IPS DF 19.7 (cell line): ENCODE measurements at regions not wholly inside any gene's neighbourhood (a gene's known extent, or its start where the extent isn't known, plus 50 kb on each side); places are given as distances from the start of the nearest gene placed in this dataset.

Experiments
- DNase-seq: peaks from one replicate; pipeline ENCODE4 v3.0.0-alpha.2; 2013; ENCODE audit warnings: low read depth, low spot score

DNA sequence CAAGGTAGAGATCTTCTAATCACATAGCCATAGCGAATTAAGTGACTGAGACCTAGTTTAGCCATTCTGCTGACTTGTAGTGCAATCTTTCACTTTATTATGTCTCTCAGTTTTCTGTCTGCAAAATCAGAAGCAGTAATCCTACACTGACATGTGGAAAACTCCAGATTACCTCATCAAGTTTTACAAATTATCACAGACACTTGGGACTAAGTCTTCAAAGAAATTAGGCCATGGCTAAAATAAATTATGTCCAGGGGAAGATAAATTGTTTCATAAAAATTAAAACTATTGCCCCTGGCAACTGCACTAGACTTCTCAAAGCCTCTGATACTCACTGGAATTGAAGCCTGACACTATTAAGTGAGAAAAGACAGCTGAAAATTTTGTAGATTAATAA, 129.9 kb upstream of the RGMB start:
- no peak for DNase-seq

DNA sequence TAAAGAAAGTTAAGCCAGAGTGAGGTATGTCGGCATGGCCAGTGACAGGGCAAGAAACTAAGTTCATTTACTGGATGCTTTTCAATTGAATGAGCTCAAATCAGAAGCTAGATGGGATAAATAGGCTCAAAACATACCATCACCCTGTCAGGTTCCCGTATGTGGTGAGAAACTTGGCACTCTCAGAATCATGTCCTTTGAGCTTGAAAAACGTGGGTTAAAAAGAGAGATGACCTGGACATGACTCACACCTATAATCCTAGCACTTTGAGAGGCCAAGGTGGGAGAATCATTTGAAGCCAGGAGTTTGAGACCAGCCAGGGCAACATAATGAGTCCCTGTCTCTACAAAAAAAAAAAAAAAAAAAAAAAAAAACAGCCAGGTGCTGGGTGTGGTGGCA, 121.7 kb upstream of the RGMB start:
- DNase-seq = no peak

DNA sequence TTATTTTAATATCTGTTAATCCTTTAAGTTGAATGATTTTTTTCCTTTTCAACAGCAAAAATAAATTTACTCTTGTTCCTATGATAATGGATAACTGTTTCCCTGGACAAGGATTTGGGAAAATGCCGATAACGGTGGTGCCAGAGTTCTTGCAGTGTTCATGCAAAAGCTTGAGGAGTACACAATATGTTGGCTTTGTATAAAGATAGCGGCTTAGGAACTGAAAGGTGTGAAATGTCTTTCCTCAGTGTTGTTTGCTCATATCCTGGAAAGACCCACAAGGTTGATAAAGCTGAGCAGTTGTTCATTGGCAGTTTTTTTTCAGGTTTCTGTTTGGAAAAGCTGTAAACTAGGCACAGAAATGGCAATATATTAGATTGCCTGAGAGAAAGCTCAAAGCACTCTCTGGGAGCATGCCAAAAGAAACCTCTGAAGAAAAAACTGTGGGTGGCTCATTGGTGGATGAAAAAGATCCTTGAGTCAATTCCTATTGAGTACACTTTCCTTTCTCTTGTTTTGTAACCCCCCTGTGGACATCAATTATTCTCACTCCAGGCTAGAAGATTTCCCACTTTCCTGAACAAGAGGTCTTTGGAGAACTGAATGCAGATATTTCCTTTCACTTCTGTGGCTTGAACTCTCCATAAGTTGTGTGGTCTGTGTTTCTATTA, 117.2 kb upstream of the RGMB start:
- no peak for DNase-seq

DNA sequence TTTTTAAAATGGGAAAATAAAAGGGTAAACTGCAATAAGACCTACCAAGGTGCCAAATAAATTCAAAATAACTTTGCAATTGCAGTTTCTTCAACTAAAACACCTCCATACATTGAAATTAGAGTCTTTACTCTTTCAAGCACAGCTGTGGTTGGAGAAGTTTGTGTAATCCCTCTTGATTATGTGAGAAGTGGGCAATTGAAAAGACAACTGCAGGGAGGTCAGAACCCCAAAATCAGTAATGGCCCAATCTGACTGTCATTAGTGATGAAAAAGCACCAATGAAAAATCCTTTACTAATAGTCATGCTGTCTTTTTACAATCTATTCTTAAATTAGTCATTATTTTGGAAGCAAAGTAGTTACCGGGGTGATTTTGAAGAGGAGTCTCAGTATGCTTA, 116.7 kb upstream of the RGMB start:
- DNase-seq = no peak

DNA sequence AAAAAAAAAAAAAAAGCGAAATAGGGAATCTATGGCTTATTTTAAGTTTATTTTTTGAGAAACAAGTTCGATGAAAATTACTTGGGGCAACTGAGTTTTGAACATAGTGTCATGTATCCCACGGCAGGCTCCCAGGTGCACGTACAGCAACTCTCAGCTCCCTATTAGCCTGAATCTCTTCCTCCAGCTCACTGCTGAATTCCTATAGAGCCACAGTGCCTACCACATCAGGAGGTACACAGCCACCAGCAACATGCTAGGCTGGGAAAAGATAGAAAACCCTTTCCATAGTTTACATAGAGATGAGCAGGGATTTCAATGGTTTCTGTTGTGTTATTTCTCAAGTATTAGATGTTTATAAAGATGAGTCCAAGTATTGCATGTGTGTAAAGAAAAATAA, 115.9 kb upstream of the RGMB start:
- no peak for DNase-seq

DNA sequence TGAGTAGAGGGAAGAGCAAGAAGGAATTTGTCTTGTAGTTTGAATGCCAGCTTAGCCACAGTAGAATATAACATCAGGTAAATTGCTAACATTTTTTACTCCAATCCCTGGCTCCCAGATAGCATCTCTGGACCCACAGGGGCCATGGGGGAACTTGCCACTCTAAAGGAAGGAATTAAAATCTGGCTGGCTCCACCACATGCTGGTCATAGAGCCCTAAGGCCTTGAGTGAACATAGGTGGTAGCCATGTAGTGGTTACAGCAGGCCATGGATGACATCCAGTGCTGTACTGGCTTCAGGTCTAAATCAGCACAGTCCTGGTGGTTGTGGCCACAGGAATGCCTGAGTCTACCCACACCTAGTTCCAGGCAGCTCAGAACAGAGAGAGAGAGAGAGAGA, 109.9 kb upstream of the RGMB start:
- no peak for DNase-seq

DNA sequence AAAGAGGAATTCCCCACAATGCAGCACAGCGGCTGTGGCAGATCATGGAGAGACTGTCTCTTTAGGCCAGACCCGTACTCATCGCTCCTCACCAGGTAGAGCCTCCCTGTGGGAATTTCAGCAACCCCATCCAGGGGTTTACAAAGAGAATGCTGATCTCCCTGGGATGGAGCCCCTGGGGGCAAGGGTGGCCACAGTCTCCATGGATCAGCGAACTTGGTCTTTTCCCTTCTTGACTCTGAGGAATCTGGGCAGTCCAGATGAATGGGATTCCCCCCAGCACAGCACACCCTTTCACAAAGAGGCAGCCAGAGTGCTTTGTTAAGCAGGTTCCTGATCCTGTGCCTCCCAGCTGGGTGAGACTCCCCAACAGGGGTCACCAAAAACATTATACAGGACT, 108.7 kb upstream of the RGMB start:
- no peak for DNase-seq

DNA sequence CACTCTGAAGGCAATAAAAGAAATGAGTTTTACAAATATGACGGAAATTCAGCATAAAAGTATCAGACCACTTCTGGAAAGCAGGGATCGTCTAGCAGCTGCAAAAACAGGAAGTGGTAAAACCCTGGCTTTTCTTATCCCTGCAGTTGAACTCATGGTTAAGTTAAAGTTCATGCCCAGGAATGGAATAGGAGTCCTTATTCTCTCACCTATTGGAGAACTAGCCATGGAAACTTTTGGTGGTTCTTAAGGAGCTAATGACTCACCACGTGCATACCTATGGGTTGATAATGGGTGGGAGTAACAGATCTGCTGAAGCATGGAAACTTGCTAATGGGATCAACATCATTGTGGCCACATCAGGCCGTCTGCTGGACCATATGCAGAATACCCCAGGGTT, 93.5 kb upstream of the RGMB start:
- DNase-seq = no peak

DNA sequence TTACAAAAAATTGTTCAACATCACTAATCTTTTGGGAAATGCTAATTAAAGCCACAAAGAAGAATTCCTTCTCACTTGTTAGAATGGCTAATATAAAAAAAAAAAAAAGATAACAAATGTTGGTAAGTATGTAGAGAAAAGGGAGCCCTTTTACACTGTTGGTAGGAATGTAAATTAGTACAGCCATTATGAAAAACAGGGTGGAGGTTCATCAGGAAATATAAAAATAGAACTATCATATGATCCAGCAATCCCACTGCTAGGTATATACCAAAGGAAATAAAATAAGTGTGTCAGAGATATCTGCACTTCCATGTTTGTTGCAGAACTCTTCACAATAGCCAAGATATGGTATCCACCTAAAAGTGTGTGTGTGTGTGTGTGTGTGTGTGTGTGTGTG, 83.5 kb upstream of the RGMB start:
- no peak for DNase-seq

DNA sequence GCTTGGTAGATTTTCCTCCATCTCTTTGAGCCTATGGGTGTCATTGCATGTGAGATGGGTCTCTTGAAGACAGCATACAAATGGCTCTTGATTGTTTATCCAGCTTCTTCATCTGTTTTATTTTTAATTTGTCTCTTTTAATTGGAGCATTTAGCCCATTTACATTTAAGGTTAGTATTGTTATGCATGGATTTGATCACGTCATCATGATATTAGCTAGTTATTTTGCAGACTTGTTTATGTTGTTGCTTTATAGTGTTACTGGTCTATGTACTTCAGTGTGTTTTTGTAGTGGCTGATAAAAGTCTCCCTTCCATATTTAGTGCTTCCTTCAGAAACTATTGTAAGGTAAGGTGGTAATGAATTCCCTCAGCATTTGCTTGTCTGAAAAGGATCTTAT, 78.6 kb upstream of the RGMB start:
- DNase-seq = no peak

DNA sequence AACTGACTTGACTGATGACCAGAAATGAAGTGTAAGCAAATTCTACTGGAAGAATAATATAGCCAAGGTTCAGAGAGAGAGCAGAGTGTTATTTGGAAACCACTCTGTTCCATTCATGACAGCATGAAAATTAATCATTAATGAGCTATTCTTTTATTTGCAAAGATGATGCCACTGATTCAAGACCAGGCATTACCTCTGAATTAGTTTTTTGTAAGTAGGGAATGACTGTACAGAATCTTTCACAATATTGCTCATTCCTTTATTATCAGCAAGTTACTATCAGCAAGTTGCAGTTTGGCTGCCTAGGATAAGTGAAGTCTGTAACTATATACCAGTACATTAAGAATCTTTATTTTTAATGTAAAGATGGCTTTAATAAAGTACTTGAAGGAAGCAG, 75.1 kb upstream of the RGMB start:
- DNase-seq = no peak

DNA sequence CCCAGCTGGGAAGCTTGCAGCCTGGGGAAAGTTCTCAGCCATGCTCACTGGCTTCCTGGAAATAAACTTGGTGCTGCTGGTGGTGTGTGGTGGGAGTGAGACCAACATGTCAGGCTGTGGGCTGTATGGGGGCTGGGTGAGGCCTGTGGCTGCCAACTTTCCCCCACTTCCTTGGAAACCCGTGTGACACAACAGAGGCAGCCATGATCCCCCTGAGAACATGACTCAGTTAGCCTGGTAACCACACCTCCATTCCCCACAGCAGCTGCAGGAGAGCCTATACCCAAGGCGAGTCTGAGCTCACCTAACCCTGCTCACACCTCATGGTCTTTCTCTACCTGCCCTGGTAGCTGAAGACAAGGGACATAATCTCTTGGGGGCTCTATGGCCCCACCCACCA, 72.7 kb upstream of the RGMB start:
- DNase-seq = no peak

DNA sequence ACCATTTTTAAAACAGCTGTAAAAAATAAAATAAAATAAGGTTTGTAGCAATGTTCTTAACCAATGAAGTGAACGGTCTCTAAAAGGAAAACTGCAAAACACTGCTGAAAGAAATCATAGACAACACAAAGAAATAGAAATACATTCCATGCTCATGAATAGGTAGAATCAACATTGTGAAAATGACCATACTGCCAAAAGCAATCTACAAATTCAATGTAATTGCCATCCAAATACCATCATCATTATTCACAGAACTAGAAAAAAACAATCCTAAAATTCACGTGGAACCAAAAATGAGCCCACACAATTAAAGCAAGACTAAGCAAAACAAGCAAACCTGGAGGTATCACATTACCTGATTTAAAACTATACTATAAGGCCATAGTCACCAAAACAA, 67.6 kb upstream of the RGMB start:
- no peak for DNase-seq

DNA sequence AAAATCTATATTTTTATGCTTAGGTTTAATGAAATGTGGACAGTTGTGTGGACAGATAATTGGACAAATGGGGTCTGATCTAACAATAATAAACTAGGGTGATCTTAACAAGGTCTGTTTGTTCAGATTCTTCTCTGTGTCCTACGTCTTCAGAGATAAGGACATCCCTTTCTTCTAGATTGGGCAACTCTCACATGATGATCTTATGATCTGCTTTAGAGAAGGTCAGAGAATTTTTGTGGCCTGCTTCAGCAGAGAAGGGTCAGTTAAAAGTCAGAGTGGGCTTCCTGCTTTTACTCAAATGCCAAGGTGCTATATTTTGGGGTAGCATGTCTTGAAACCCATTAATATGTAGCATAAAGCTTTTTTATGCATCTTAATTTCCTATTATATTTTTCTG, 63.8 kb upstream of the RGMB start:
- no peak for DNase-seq

DNA sequence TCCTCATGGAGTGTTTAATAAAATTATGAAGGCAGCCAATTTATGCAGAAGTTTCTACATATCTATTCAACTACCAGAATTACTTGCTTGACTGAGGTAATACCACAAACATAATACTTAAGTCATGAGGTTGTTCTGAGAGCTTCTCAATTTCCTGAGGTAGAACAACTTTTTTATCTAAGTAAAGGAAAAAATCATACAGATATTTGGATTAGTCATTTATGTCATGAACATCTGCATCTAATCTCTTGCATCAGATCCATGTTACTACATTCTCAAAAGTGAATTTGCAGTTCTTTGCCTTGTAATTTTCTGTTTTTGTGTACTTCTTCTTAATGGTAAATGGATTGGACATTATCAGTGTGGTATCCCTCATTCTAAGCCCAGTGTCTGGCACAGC, 60.4 kb upstream of the RGMB start:
- DNase-seq = no peak

DNA sequence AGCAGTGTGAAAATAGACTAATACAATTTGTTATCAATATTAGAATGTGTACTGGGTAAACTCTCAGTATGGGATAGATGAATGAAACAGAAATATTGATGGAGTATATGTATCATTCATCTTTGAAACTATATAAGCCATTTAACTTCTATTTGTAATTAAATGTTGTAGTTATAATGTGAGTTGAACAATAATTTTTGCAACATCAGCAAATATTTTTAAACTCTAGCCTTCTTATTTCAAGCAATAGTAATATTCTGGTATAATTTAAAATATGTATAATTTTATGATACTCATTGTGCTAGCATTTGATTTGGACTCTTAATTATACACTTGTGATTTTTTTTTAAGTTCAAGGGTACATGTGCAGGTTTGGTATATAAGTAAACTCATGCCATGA, 59.6 kb upstream of the RGMB start:
- DNase-seq = no peak

DNA sequence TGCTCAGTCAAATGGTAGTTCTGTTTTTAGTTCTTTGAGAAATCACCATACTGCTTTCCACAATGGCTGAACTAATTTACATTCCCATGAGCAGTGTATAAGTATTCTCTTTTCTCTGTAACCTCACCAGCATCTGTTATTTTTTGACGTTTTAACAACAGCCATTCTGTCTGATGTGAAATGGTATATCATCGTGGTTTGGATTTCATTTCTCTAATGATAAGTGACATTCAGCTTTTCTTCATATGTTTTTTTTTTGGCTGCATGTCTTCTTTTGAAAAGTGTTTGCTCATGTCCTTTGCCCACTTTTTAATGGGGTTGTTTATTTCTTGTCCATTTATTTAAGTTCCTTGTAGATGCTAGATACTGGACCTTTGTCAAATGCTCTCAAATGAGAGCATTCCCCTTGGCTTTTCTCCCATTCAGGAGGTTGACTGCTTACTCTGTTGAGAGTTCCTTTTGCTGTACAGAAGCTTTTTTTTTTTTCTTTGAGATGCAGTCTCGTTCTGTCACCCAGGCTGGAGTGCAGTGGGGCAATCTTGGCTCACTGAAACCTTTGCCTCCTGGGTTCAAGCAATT, 58.7 kb upstream of the RGMB start:
- DNase-seq = no peak

DNA sequence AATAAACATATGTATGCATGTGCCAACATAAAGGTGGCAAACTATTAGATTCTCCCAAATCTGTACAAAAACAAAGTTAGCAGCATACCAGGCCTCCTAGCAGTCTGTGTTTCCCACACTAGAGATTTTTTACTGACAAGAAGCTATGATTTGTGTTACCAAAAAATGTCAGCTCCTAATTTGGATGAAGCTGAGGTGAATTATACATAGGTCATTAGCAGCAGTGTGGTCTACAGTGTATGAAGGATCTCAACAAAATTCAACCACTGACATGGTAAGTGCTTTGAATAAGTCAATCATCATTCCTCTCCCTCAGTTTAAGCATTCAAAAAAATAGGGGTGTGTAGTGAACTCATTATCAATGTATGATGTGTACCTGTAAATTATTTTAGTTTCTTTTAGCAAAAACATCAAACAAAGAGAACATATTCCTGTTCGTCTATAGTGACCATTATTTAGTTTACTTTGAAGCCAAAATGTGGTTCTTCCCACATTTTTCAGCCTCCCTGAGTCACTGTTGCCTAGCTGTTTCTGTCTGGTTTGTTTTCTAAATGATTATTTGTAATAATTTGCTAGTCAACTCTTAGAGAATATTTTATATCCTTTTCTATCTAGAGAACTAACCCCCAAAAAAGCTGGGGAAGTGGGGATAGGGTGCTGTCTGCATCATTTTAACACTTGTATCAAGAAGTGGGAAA, 52.1 kb upstream of the RGMB start:
- DNase-seq = no peak

DNA sequence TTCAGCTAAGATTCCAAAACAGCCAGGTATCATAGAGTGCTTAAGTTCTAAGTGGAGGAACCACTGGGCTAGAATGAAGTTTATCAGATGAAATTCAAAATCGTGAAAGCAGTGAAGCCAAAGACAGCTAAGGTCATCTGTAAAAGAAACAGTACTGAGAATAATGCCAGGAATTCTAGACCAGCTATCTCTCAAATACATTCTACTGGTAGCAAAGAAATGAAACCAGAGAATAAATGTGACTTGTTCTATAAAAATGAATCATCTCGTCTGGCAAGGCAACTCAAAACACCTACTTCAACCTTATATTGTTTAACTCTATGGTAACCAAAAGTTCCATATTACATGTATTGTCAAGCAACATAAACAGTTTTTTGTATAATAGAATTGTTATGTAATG, 51.3 kb upstream of the RGMB start:
- no peak for DNase-seq

DNA sequence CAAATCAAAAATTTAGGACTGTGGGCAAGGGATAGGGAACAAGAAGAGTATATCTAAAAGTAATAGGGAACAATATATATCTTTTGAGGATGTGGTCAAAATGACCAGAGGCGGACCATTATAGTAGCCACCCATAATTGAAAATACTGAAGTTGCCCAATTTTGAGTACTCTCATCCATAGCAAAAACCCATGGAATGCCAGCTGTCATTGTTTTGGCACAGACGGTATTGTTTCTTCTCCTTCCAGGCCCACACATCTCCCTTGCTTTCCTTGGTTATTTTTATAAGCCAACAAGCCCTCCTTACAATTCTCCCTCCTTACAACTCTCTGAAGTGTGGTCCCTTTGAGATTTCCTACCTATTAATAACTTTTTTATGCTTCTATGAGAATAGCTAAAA, 50.4 kb upstream of the RGMB start:
- no peak for DNase-seq
